ENCODE measurements at regions not wholly inside any gene's neighbourhood (a gene's known extent, or its start where the extent isn't known, plus 50 kb on each side); places are given as distances from the start of the nearest gene placed in this dataset.

DNA sequence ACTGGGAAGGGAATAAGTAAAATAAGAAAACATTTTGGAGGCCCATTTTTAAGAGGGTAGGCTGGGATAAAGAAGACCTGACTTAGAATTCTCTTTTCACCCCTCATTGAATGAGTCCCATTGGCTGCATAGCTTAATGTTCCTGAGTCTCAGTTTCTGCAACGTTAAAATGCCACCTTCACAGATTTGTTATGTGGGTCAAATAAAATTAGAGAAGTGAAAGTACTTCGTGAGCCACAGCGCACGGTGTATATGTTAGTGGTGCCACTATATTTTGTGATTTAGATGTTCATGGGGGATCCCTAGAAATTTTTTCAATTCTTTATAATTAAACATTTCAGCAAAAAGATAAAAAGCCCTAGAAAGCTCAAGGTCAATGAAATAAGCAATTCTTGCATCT is 109.2 kb upstream of the HS3ST1 start:
- peaks cover 35% of the 10 kb centered on the region for H3K9me3 ChIP-seq (ENCODE audit: low read depth, low read length, poor library complexity, severe bottlenecking)
- CTCF ChIA-PET = no interaction called here
- no TSS peak for BruUV-seq (replicated peaks)

DNA sequence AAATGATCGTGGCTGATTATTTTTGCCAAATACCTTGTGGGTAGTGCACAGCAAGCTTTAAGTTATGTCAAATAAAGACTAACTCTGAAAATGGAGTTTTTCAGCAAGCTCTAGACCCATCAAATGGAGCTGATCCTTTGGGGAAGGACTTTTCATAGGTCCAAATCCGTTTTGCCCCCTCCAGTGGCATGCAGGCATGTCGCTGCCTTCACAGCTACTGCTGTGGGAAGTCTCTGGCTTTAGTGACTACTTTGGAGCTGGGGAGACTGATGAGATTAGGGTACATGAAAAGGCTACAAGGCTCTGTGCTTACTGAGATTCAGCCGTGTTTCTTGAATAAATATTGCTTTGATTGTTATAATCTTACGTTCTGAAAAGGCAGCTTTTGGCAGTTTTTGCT is 106.6 kb upstream of the HS3ST1 start:
- ChIA-PET POLR2A (ENCODE audit: low non-redundant PET) (no interaction called here), CTCF (no interaction called here)
- H3K4me3 ChIP-seq (ENCODE audit: low read depth, low read length, poor library complexity, severe bottlenecking) = no peak overlapping the region
- H3K9me3 ChIP-seq (ENCODE audit: low read depth, low read length, poor library complexity, severe bottlenecking) = peaks cover 30% of the 10 kb centered on the region
- intact Hi-C loops (cut with micrococcal nuclease; ENCODE audit: unreplicated experiment) = loop anchor here (5.0 kb wide), 1 partner anchor 632 kb away; no protein-coding TSS in a partner anchor
- H3K4me1 ChIP-seq (ENCODE audit: insufficient read depth, low read length, poor library complexity, severe bottlenecking) = no peaks in the 10 kb centered on the region
- H3K27me3 ChIP-seq (replicated peaks; ENCODE audit: insufficient read depth, low read depth, low read length, poor library complexity) = no peaks in the 10 kb centered on the region
- H3K36me3 ChIP-seq (ENCODE audit: insufficient read depth, low read length, poor library complexity, severe bottlenecking) = no peaks in the 10 kb centered on the region
- BruUV-seq (replicated peaks) = no TSS peak
- TF ChIP-seq, protein P1, sequence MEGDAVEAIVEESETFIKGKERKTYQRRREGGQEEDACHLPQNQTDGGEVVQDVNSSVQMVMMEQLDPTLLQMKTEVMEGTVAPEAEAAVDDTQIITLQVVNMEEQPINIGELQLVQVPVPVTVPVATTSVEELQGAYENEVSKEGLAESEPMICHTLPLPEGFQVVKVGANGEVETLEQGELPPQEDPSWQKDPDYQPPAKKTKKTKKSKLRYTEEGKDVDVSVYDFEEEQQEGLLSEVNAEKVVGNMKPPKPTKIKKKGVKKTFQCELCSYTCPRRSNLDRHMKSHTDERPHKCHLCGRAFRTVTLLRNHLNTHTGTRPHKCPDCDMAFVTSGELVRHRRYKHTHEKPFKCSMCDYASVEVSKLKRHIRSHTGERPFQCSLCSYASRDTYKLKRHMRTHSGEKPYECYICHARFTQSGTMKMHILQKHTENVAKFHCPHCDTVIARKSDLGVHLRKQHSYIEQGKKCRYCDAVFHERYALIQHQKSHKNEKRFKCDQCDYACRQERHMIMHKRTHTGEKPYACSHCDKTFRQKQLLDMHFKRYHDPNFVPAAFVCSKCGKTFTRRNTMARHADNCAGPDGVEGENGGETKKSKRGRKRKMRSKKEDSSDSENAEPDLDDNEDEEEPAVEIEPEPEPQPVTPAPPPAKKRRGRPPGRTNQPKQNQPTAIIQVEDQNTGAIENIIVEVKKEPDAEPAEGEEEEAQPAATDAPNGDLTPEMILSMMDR (conservative IDR thresholded peaks at IDR 0.05; ENCODE audit: low read depth, low read length) = no peak
- DNase-seq (ENCODE audit: low spot score) = no peak
- no peak overlapping the region for H3K27ac ChIP-seq (ENCODE audit: low read depth, low read length, poor library complexity, severe bottlenecking)

More for the DNA sequence above, 109.2 kb upstream of the HS3ST1 start:
- Histone ChIP-seq H3K27me3 (replicated peaks; ENCODE audit: insufficient read depth, low read depth, low read length, poor library complexity) (no peaks in the 10 kb centered on the region), H3K27ac (ENCODE audit: low read depth, low read length, poor library complexity, severe bottlenecking) (no peak overlapping the region), H3K4me3 (ENCODE audit: low read depth, low read length, poor library complexity, severe bottlenecking) (no peak overlapping the region), H3K4me1 (ENCODE audit: insufficient read depth, low read length, poor library complexity, severe bottlenecking) (no peaks in the 10 kb centered on the region), H3K36me3 (ENCODE audit: insufficient read depth, low read length, poor library complexity, severe bottlenecking) (no peaks in the 10 kb centered on the region)
- POLR2A ChIA-PET (ENCODE audit: low non-redundant PET) = no interaction called here
- DNase-seq (ENCODE audit: low spot score) = no peak
- intact Hi-C loops (cut with micrococcal nuclease; ENCODE audit: unreplicated experiment) = loop anchor here (5.0 kb wide), 1 partner anchor 629 kb away; no protein-coding TSS in a partner anchor
- TF ChIP-seq, protein P1 (conservative IDR thresholded peaks at IDR 0.05; ENCODE audit: low read depth, low read length) = no peak
- no peak for TF ChIP-seq EZH2 (IDR thresholded peaks at IDR 0.05; ENCODE audit: borderline replicate concordance, low read depth, low read length, poor library complexity, severe bottlenecking)

DNA sequence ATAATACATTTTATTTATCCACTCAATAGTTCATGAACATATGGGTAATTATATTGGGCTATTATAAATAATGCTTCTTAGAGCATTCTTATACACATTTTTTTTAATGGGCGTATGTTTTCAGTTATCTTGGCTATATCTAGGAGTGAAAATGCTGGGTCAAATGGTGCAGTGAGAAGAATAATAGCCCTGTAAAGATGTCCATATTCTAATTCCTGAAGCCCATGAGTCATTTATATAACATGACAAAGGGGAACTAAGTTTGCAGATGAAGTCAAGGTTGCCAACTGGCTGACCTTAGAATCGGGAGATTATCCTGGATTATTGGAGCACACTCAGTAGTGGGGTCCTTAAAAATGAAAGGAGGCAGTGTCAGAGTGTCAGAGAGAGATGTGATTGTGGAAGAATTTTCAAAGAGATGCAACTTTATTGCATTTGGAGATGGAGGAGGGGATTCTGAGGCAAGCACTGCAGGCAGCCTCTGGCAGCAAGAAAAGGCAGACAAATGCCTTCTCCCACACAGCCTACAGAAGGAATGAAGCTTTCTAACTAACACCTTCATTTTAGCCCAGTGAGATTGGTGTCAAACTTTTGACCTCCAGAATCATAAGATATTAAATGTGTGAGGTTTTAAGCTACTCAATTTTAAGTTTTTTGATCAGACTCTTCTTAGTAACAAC is 106.1 kb upstream of the HS3ST1 start:
- ChIA-PET POLR2A (ENCODE audit: low non-redundant PET) (no interaction called here), CTCF (no interaction called here)
- peaks cover 24% of the 10 kb centered on the region for H3K9me3 ChIP-seq (ENCODE audit: low read depth, low read length, poor library complexity, severe bottlenecking)
- BruUV-seq (replicated peaks) = no TSS peak
- H3K27me3 ChIP-seq (replicated peaks; ENCODE audit: insufficient read depth, low read depth, low read length, poor library complexity) = no peaks in the 10 kb centered on the region
- H3K4me3 ChIP-seq (ENCODE audit: low read depth, low read length, poor library complexity, severe bottlenecking) = no peak overlapping the region
- H3K36me3 ChIP-seq (ENCODE audit: insufficient read depth, low read length, poor library complexity, severe bottlenecking) = no peaks in the 10 kb centered on the region
- H3K27ac ChIP-seq (ENCODE audit: low read depth, low read length, poor library complexity, severe bottlenecking) = no peak overlapping the region
- H3K4me1 ChIP-seq (ENCODE audit: insufficient read depth, low read length, poor library complexity, severe bottlenecking) = no peaks in the 10 kb centered on the region
- intact Hi-C loops (cut with micrococcal nuclease; ENCODE audit: unreplicated experiment) = loop anchor here (5.0 kb wide), 1 partner anchor 633 kb away; no protein-coding TSS in a partner anchor
- DNase-seq (ENCODE audit: low spot score) = no peak
- no peak for TF ChIP-seq EZH2 (IDR thresholded peaks at IDR 0.05; ENCODE audit: borderline replicate concordance, low read depth, low read length, poor library complexity, severe bottlenecking)
- TF ChIP-seq, protein P1 (conservative IDR thresholded peaks at IDR 0.05; ENCODE audit: low read depth, low read length) = no peak

Measured in A673 (cell line).